ENCODE measurements at regions not wholly inside any gene's neighbourhood (a gene's known extent, or its start where the extent isn't known, plus 50 kb on each side); places are given as distances from the start of the nearest gene placed in this dataset.

GRCh38 chr3:132145833-132146232, 111.0 kb upstream of the CPNE4 start:
- no peaks in the 10 kb centered on the region for H3K79me2 ChIP-seq (ENCODE audit: low read length)
- no peak overlapping the region for H3K4me3 ChIP-seq (ENCODE audit: low read length)
- H3K36me3 ChIP-seq (replicated peaks; ENCODE audit: low read depth, low read length) = no peaks in the 10 kb centered on the region
- TF ChIP-seq EZH2phosphoT487 (IDR thresholded peaks at IDR 0.05; ENCODE audit: low read depth) = no peak
- no peak for TF ChIP-seq CTCF (IDR thresholded peaks at IDR 0.05; ENCODE audit: low read depth, low read length)
- H3K9me3 ChIP-seq (ENCODE audit: insufficient read depth, low read length) = no peaks in the 10 kb centered on the region
- no peak overlapping the region for H3K4me2 ChIP-seq (ENCODE audit: low read length)
- H4K20me1 ChIP-seq (ENCODE audit: insufficient read depth, low read length) = no peaks in the 10 kb centered on the region
- no peak overlapping the region for H3K27ac ChIP-seq (ENCODE audit: low read length)
- H3K4me1 ChIP-seq (ENCODE audit: low read length) = no peaks in the 10 kb centered on the region
- H3K9ac ChIP-seq (ENCODE audit: low read length) = no peak overlapping the region
- no peaks in the 10 kb centered on the region for H3K27me3 ChIP-seq (ENCODE audit: low read depth, low read length)
- no peak overlapping the region for H2AFZ ChIP-seq (ENCODE audit: low read depth, low read length)

- TF ChIP-seq CTCF (IDR thresholded peaks at IDR 0.05; ENCODE audit: low read depth, low read length) = no peak
- no peak for TF ChIP-seq EZH2phosphoT487 (IDR thresholded peaks at IDR 0.05; ENCODE audit: low read depth)
- Histone ChIP-seq H3K27me3 (ENCODE audit: low read depth, low read length) (peaks cover 17% of the 10 kb centered on the region), H3K9me3 (ENCODE audit: insufficient read depth, low read length) (no peaks in the 10 kb centered on the region), H4K20me1 (ENCODE audit: insufficient read depth, low read length) (no peaks in the 10 kb centered on the region), H3K4me3 (ENCODE audit: low read length) (no peak overlapping the region), H3K79me2 (ENCODE audit: low read length) (no peaks in the 10 kb centered on the region), H3K4me2 (ENCODE audit: low read length) (no peak overlapping the region), H2AFZ (ENCODE audit: low read depth, low read length) (no peak overlapping the region), H3K9ac (ENCODE audit: low read length) (no peak overlapping the region), H3K4me1 (ENCODE audit: low read length) (no peaks in the 10 kb centered on the region), H3K36me3 (replicated peaks; ENCODE audit: low read depth, low read length) (no peaks in the 10 kb centered on the region), H3K27ac (ENCODE audit: low read length) (no peak overlapping the region)
Measured at GRCh38 chr3:132154619-132155018, 119.8 kb upstream of the CPNE4 start.

GRCh38 chr3:132159145-132159544, 124.3 kb upstream of the CPNE4 start:
- Histone ChIP-seq H3K27ac (ENCODE audit: low read length) (no peak overlapping the region), H4K20me1 (ENCODE audit: insufficient read depth, low read length) (no peaks in the 10 kb centered on the region), H3K9me3 (ENCODE audit: insufficient read depth, low read length) (no peaks in the 10 kb centered on the region), H3K4me1 (ENCODE audit: low read length) (no peaks in the 10 kb centered on the region), H3K4me3 (ENCODE audit: low read length) (no peak overlapping the region), H3K4me2 (ENCODE audit: low read length) (no peak overlapping the region), H3K27me3 (ENCODE audit: low read depth, low read length) (peaks cover 16% of the 10 kb centered on the region), H3K79me2 (ENCODE audit: low read length) (no peaks in the 10 kb centered on the region), H3K9ac (ENCODE audit: low read length) (no peak overlapping the region), H2AFZ (ENCODE audit: low read depth, low read length) (no peak overlapping the region), H3K36me3 (replicated peaks; ENCODE audit: low read depth, low read length) (no peaks in the 10 kb centered on the region)
- TF ChIP-seq CTCF (IDR thresholded peaks at IDR 0.05; ENCODE audit: low read depth, low read length) (no peak), EZH2phosphoT487 (IDR thresholded peaks at IDR 0.05; ENCODE audit: low read depth) (no peak)

- H3K4me3 ChIP-seq (ENCODE audit: low read length) = no peak overlapping the region
- H4K20me1 ChIP-seq (ENCODE audit: insufficient read depth, low read length) = no peaks in the 10 kb centered on the region
- H2AFZ ChIP-seq (ENCODE audit: low read depth, low read length) = no peak overlapping the region
- no peaks in the 10 kb centered on the region for H3K79me2 ChIP-seq (ENCODE audit: low read length)
- no peaks in the 10 kb centered on the region for H3K9me3 ChIP-seq (ENCODE audit: insufficient read depth, low read length)
- H3K27me3 ChIP-seq (ENCODE audit: low read depth, low read length) = peaks cover 16% of the 10 kb centered on the region
- H3K9ac ChIP-seq (ENCODE audit: low read length) = no peak overlapping the region
- no peaks in the 10 kb centered on the region for H3K4me1 ChIP-seq (ENCODE audit: low read length)
- H3K27ac ChIP-seq (ENCODE audit: low read length) = no peak overlapping the region
- no peak overlapping the region for H3K4me2 ChIP-seq (ENCODE audit: low read length)
- TF ChIP-seq EZH2phosphoT487 (IDR thresholded peaks at IDR 0.05; ENCODE audit: low read depth) (no peak), CTCF (IDR thresholded peaks at IDR 0.05; ENCODE audit: low read depth, low read length) (no peak)
- no peaks in the 10 kb centered on the region for H3K36me3 ChIP-seq (replicated peaks; ENCODE audit: low read depth, low read length)
Measured at GRCh38 chr3:132160198-132160597, 125.4 kb upstream of the CPNE4 start.

Measured in OCI-LY3 (cell line).